B cell (primary cell): ENCODE measurements at regions not wholly inside any gene's neighbourhood (a gene's known extent, or its start where the extent isn't known, plus 50 kb on each side); places are given as distances from the start of the nearest gene placed in this dataset.

Experiments used
- ATAC-seq: fragments of 200-7000 bp; cut with Tn5 transposase; one replicate; pipeline ENCODE4 v1.10.0; 2021; ENCODE audit warnings: low read depth, mild to moderate bottlenecking, moderate number of reproducible peaks, moderate library complexity
- CTCF ChIA-PET: fragments of 350-600 bp; sonication (Branson Sonifier 250); formaldehyde crosslinking; loops from one replicate; lab custom pipeline; 2021; ENCODE audit warnings: antibody characterized with exemption, inconsistent platforms; lab: Charles Lee
- POLR2A ChIA-PET: fragments of 350-600 bp; sonication (Branson Sonifier 250); formaldehyde crosslinking; loops from one replicate; lab custom pipeline; 2021; ENCODE audit warnings: antibody characterized with exemption; lab: Charles Lee
- DNase-seq: peaks from one replicate; pipeline ENCODE4 v3.0.0; 2013
- H2AFZ ChIP-seq: 2 replicates; pipeline ENCODE4 v1.6.1; 2012; ENCODE audit warnings: mild to moderate bottlenecking, low read depth, low read length; ENCODE audit not compliant: insufficient read depth, poor library complexity, severe bottlenecking
- H3K27ac ChIP-seq, 2 donors: 1 replicate in 1 of 2; 2 replicates in 1 of 2; pipeline ENCODE4 v1.5.1; 2012 to 2013; ENCODE audit warnings: low read length in 2 of 2, mild to moderate bottlenecking in 2 of 2, moderate library complexity in 1 of 2
- H3K27me3 ChIP-seq, 4 experiments: fragments of 200-600 bp in 1 of 4; sonication (generic) in 1 of 4; replicated peaks in 1 of 4; 1 replicate in 2 of 4; 2 replicates in 2 of 4; pipeline versions ENCODE4 v1.6.1 to v1.7.0; 2013 to 2016; ENCODE audit warnings: low read length in 3 of 4, mild to moderate bottlenecking in 2 of 4, mixed read lengths in 1 of 4, moderate library complexity in 1 of 4; ENCODE audit not compliant: insufficient read depth in 4 of 4, control insufficient read depth in 3 of 4; ENCODE audit errors: control extremely low read depth in 1 of 4
- H3K36me3 ChIP-seq, 2 experiments: replicated peaks in 1 of 2; 1 replicate in 1 of 2; 2 replicates in 1 of 2; pipeline versions ENCODE4 v1.6.1 to v1.7.1; 2013; ENCODE audit warnings: low read length in 1 of 2; ENCODE audit not compliant: insufficient read depth in 2 of 2, control insufficient read depth in 1 of 2; ENCODE audit errors: control extremely low read depth in 1 of 2, extremely low read depth in 1 of 2
- H3K4me1 ChIP-seq, 2 donors: fragments of 200-600 bp in 1 of 2; sonication (generic) in 1 of 2; 1 replicate in 1 of 2; 2 replicates in 1 of 2; pipeline versions ENCODE4 v1.5.1 to v1.6.1; 2013 to 2017; ENCODE audit warnings: low read length in 2 of 2; ENCODE audit not compliant: control insufficient read depth in 2 of 2, insufficient read depth in 2 of 2
- H3K4me2 ChIP-seq: replicated peaks from 2 replicates; pipeline ENCODE3; 2012; ENCODE audit warnings: mild to moderate bottlenecking, low read depth, low read length; ENCODE audit not compliant: poor library complexity, severe bottlenecking
- H3K4me3 ChIP-seq, 5 experiments: fragments of 200-600 bp in 1 of 5; sonication (generic) in 1 of 5; 1 replicate in 3 of 5; 2 replicates in 2 of 5; pipeline versions ENCODE4 v1.5.1 to v1.7.0; 2011 to 2016; ENCODE audit warnings: low read length in 4 of 5, mild to moderate bottlenecking in 4 of 5, low read depth in 2 of 5, control low read depth in 1 of 5, moderate library complexity in 1 of 5; ENCODE audit not compliant: insufficient read depth in 1 of 5; ENCODE audit errors: control extremely low read depth in 1 of 5, extremely low read depth in 1 of 5
- H3K79me2 ChIP-seq: fragments of 200-600 bp; sonication (generic); one replicate; pipeline ENCODE4 v1.6.0; 2016; ENCODE audit warnings: low read length; ENCODE audit not compliant: control insufficient read depth, insufficient read depth
- H3K9ac ChIP-seq: fragments of 200-600 bp; sonication (generic); 2 replicates; pipeline ENCODE4 v1.6.1; 2017; ENCODE audit warnings: mild to moderate bottlenecking, low read length, moderate library complexity
- H3K9me3 ChIP-seq, 3 donors: one replicate each; pipeline versions ENCODE4 v1.6.1 to v1.7.1; 2013; ENCODE audit warnings: low read length in 2 of 3; ENCODE audit not compliant: control insufficient read depth in 2 of 3, insufficient read depth in 1 of 3; ENCODE audit errors: control extremely low read depth in 1 of 3
- H4K20me1 ChIP-seq: 2 replicates; pipeline ENCODE4 v1.6.0; 2012; ENCODE audit warnings: mild to moderate bottlenecking, low read length; ENCODE audit not compliant: insufficient read depth, control insufficient read depth, poor library complexity, severe bottlenecking
- H3K27ac Mint-ChIP-seq: one replicate; pipeline ENCODE4 v1.8.0; 2021; ENCODE audit warnings: mixed read lengths
- H3K27me3 Mint-ChIP-seq: one replicate; pipeline ENCODE4 v1.8.0; 2021; ENCODE audit warnings: mixed read lengths
- H3K4me1 Mint-ChIP-seq: one replicate; pipeline ENCODE4 v1.8.0; 2021; ENCODE audit warnings: mixed read lengths
- H3K4me3 Mint-ChIP-seq: one replicate; pipeline ENCODE4 v1.8.0; 2021; ENCODE audit warnings: mixed read lengths
- H3K9me3 Mint-ChIP-seq: one replicate; pipeline ENCODE4 v1.8.0; 2022; ENCODE audit warnings: mixed read lengths; ENCODE audit not compliant: insufficient read depth
- CTCF ChIP-seq: fragments of 200-600 bp; IDR thresholded peaks from one replicate; pipeline ENCODE4 v1.8.0; 2022; ENCODE audit warnings: antibody characterized with exemption, mild to moderate bottlenecking
- EZH2 ChIP-seq: IDR thresholded peaks from 2 replicates; pipeline ENCODE4 v1.6.1; 2012; ENCODE audit warnings: borderline replicate concordance, low read depth, mild to moderate bottlenecking, moderate library complexity, low read length; ENCODE audit not compliant: insufficient read depth, poor library complexity, severe bottlenecking
- WGBS: methylation state at CpG from one replicate; pipeline ENCODE4 v1.1.5; 2013; ENCODE audit warnings: missing lambda C conversion rate; ENCODE audit not compliant: insufficient coverage; 5-methylcytosine and 5-hydroxymethylcytosine counted together
- intact Hi-C: fragments of 100-400 bp; cut with micrococcal nuclease; formaldehyde crosslinking; loops from one replicate; pipeline ENCODE4 v1.10.0; 2022

- Histone ChIP-seq H4K20me1 (no peaks in the 10 kb centered on the region), H3K9me3 (no peaks in the 10 kb centered on the region), H3K9ac (no peak overlapping the region), H3K4me1 (no peaks in the 10 kb centered on the region), H3K4me3 (no peak overlapping the region), H3K79me2 (no peaks in the 10 kb centered on the region), H3K36me3 (no peaks in the 10 kb centered on the region), H2AFZ (no peak overlapping the region), H3K27ac (no peak overlapping the region), H3K4me2 (no peak overlapping the region), H3K27me3 (no peaks in the 10 kb centered on the region)
- Mint-ChIP-seq H3K4me1 (peaks cover 2% of the 10 kb centered on the region), H3K9me3 (no peaks in the 10 kb centered on the region), H3K4me3 (no peak overlapping the region), H3K27ac (no peak overlapping the region), H3K27me3 (peaks cover 3% of the 10 kb centered on the region)
- TF ChIP-seq EZH2 (no peak), CTCF (no peak)
- ATAC-seq (no peak), DNase-seq (no peak)
- ChIA-PET CTCF (no interaction called here), POLR2A (no interaction called here)
- intact Hi-C loops = no loop called here
- WGBS = 90% methylated on average over 10 of the region's 11 CpGs
Observed at GRCh38 chr6:168371185-168371584, 51.6 kb upstream of the DACT2 start.

GRCh38 chr6:168371618-168371980 is 52.0 kb upstream of the DACT2 start:
- Mint-ChIP-seq H3K4me1 (peaks cover 2% of the 10 kb centered on the region), H3K27me3 (peaks cover 3% of the 10 kb centered on the region), H3K27ac (no peak overlapping the region), H3K9me3 (no peaks in the 10 kb centered on the region), H3K4me3 (no peak overlapping the region)
- H2AFZ ChIP-seq = no peak overlapping the region
- H3K4me2 ChIP-seq = no peak overlapping the region
- H3K36me3 ChIP-seq = no peaks in the 10 kb centered on the region
- DNase-seq (no peak), ATAC-seq (no peak)
- 95% methylated on average over 5 of the region's 6 CpGs for WGBS
- no peaks in the 10 kb centered on the region for H4K20me1 ChIP-seq
- TF ChIP-seq EZH2 (no peak), CTCF (no peak)
- no peaks in the 10 kb centered on the region for H3K4me1 ChIP-seq
- CTCF ChIA-PET = no interaction called here
- no peak overlapping the region for H3K27ac ChIP-seq
- intact Hi-C loops = no loop called here
- no peaks in the 10 kb centered on the region for H3K27me3 ChIP-seq
- H3K4me3 ChIP-seq = no peak overlapping the region
- no peaks in the 10 kb centered on the region for H3K9me3 ChIP-seq
- POLR2A ChIA-PET = no interaction called here
- no peaks in the 10 kb centered on the region for H3K79me2 ChIP-seq
- no peak overlapping the region for H3K9ac ChIP-seq
